Right lobe of liver (tissue), 4 donors: ENCODE measurements at regions not wholly inside any gene's neighbourhood (a gene's known extent, or its start where the extent isn't known, plus 50 kb on each side); places are given as distances from the start of the nearest gene placed in this dataset.

Experiments
- CTCF ChIP-seq, 4 donors: fragments of 200-600 bp in 3 of 4; fragments of 450-650 bp in 1 of 4; IDR thresholded peaks; one replicate each; pipeline versions ENCODE4 v1.5.1 to v1.8.0; 2016 to 2022; ENCODE audit warnings: antibody characterized with exemption in 4 of 4, mild to moderate bottlenecking in 2 of 4
- POLR2A ChIP-seq: fragments of 450-650 bp; IDR thresholded peaks from one replicate; pipeline ENCODE4 v1.6.1; 2017; ENCODE audit warnings: antibody characterized with exemption, mild to moderate bottlenecking
- donor health status: DM: no; HTN: no; CAD: no.
- donor health status: DM: no; HTN: no; CAD: no.
- donor health status: DM: no; HTN: yes; CAD: no.

GRCh38 chr15:96088650-96089049, 241.8 kb upstream of the NR2F2 start:
- TF ChIP-seq POLR2A: no peak
- no peak for TF ChIP-seq CTCF (IDR thresholded peaks at IDR 0.05)
